Activated T-cell treated with anti-CD3 and anti-CD28 coated beads, Interleukin-2, amount 50 U/mL, for 4 hours (primary cell): ENCODE measurements at regions not wholly inside any gene's neighbourhood (a gene's known extent, or its start where the extent isn't known, plus 50 kb on each side); places are given as distances from the start of the nearest gene placed in this dataset.

Experiments used
- ATAC-seq, 2 donors: fragments of 200-7000 bp; cut with Tn5 transposase; one replicate each; pipeline ENCODE4 v1.10.0; 2021
- DNase-seq: peaks from one replicate; pipeline ENCODE4 v3.0.0-alpha.2; 2020
- H3K27me3 Mint-ChIP-seq: one replicate; pipeline ENCODE4 v1.8.0; 2021; ENCODE audit warnings: low read depth, mixed read lengths
- H3K36me3 Mint-ChIP-seq: one replicate; pipeline ENCODE4 v1.8.0; 2022; ENCODE audit warnings: mixed read lengths; ENCODE audit not compliant: insufficient read depth
- H3K4me1 Mint-ChIP-seq: one replicate; pipeline ENCODE4 v1.8.0; 2021; ENCODE audit warnings: low read depth, mixed read lengths
- H3K4me3 Mint-ChIP-seq: one replicate; pipeline ENCODE4 v1.8.0; 2021; ENCODE audit warnings: mild to moderate bottlenecking, moderate library complexity, mixed read lengths
- H3K9me3 Mint-ChIP-seq: one replicate; pipeline ENCODE4 v1.8.0; 2021; ENCODE audit warnings: mixed read lengths

DNA sequence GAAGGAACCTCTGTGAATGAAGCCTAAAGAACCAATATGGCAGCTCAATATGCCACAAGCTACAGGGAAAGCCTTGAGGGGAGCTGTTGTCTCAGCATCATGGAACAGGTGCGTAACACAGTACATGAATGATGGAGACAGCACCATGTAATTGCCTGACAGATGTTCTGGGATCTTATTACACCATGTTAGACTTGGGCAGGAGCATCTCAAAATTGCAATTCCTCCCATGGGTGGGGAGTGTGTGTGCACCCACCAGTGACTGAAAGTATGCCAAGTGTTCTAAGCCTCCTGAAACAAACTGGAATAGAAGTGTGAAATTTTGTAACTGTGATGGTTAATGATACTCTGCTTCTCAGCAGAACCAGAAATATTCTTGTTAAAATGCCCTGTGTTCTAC, 151.0 kb upstream of the SRRM4 start:
- H3K27me3 Mint-ChIP-seq: peaks cover 2% of the 10 kb centered on the region
- no peaks in the 10 kb centered on the region for H3K4me1 Mint-ChIP-seq
- peaks cover 7% of the 10 kb centered on the region for H3K9me3 Mint-ChIP-seq
- H3K4me3 Mint-ChIP-seq: no peak overlapping the region
- no peaks in the 10 kb centered on the region for H3K36me3 Mint-ChIP-seq
- DNase-seq (no peak), ATAC-seq (no peak)

DNA sequence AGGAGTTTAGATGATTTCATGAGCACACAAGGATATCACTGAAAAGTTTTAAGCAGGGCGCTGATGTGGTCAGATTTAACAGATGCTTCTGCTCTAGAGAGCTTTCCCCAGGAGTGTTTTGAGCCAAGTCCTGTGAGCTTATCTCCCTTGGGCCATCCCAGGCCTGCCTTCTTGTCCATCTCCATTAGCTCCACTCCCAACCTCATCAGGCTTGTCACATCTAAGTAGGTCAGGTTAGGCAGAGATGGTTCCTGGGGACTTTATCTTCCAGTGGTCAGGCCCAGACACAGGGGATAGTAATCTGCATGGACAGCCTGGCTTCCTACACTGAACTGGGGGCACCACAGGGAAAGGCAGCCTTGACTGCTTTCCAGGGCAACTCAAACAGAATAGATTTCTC, 145.4 kb upstream of the SRRM4 start:
- H3K4me3 Mint-ChIP-seq: no peak overlapping the region
- peaks cover 2% of the 10 kb centered on the region for H3K27me3 Mint-ChIP-seq
- H3K9me3 Mint-ChIP-seq: peaks cover 4% of the 10 kb centered on the region
- no peaks in the 10 kb centered on the region for H3K4me1 Mint-ChIP-seq
- H3K36me3 Mint-ChIP-seq: no peaks in the 10 kb centered on the region
- DNase-seq (no peak), ATAC-seq (no peak)

DNA sequence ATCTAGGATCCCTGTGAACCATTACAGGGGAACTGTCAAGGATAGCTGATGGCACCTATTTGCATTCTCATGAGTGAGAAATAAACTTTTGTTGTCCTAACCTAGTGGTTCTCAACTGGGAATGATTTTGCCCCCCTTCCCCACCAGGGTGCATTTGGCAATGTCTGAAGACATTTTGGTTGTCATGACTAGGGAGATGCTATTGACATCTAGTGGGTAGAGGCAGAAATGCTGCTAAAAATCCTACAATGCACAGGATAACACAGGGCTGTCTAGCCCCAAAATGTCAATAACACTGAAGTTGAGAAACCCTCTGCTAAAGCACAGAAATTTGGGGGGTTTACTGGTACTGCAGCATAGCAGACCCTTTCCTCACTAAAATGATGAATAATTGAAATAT, 140.9 kb upstream of the SRRM4 start:
- Mint-ChIP-seq H3K36me3 (no peaks in the 10 kb centered on the region), H3K27me3 (no peaks in the 10 kb centered on the region), H3K9me3 (no peaks in the 10 kb centered on the region), H3K4me3 (no peak overlapping the region), H3K4me1 (no peaks in the 10 kb centered on the region)
- no peak for ATAC-seq
- DNase-seq: no peak

DNA sequence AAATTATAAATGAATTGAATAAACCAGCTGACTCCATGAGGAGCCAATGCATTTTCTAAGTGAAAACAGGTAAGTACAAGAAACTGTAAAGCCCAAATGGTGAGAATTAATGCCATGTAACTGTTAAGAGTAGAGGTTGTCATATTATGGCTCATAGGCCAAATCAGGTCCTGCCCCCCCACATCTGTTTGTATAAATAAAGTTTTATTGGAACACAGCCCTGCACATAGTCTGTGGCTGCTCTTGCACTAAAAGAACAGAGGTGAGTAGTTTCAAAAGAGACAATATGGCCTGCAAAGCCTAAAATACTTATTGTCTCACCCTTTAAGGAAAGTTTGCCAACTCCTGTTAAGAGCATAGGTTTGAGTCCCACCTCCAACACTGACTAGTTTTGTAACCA, 140.5 kb upstream of the SRRM4 start:
- ATAC-seq (no peak), DNase-seq (no peak)
- no peaks in the 10 kb centered on the region for H3K27me3 Mint-ChIP-seq
- no peaks in the 10 kb centered on the region for H3K4me1 Mint-ChIP-seq
- H3K36me3 Mint-ChIP-seq: no peaks in the 10 kb centered on the region
- H3K9me3 Mint-ChIP-seq: no peaks in the 10 kb centered on the region
- no peak overlapping the region for H3K4me3 Mint-ChIP-seq

DNA sequence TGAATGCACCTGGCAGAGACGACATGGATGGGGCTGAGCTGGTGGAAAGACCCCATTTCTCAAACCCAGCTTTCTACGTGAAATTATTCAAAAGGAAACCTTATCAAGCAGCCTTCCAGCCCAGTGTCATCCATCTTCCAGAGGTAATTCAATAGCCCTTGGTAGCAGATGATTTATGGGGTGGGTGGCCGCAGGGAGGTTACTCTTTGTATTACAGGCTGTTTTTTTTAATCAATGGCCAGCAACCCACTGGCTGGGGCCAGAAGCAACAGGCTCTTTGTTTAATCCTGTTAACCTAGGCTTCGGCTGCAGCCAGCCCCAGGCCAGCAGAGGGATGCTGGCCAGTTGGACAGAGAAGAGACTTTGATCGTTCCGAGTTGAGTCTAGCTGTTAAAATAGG, 139.8 kb upstream of the SRRM4 start:
- H3K4me1 Mint-ChIP-seq: no peaks in the 10 kb centered on the region
- ATAC-seq (no peak), DNase-seq (no peak)
- no peaks in the 10 kb centered on the region for H3K9me3 Mint-ChIP-seq
- no peaks in the 10 kb centered on the region for H3K27me3 Mint-ChIP-seq
- no peak overlapping the region for H3K4me3 Mint-ChIP-seq
- no peaks in the 10 kb centered on the region for H3K36me3 Mint-ChIP-seq

DNA sequence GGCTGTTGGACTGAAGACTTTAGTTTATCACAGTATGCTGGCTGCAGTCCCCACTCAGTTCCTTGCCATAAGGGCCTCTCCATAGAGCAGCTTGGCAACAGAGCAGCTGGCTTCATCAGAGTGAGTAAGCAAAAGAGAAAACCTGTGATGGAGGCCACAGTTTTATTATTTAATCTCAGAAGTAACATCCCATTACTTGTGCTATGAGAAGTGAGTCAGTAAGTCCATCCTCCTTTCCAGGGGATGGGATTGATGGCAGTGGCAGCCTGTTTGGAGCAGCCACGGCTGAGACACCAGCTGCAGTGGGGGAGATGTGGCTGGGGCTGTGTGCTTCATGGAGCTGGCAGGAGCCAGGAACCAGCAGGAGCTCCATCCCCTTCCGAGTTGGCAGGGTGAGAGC, 138.5 kb upstream of the SRRM4 start:
- DNase-seq (no peak), ATAC-seq (no peak)
- H3K4me3 Mint-ChIP-seq: no peak overlapping the region
- no peaks in the 10 kb centered on the region for H3K9me3 Mint-ChIP-seq
- H3K27me3 Mint-ChIP-seq: no peaks in the 10 kb centered on the region
- H3K36me3 Mint-ChIP-seq: no peaks in the 10 kb centered on the region
- no peaks in the 10 kb centered on the region for H3K4me1 Mint-ChIP-seq

DNA sequence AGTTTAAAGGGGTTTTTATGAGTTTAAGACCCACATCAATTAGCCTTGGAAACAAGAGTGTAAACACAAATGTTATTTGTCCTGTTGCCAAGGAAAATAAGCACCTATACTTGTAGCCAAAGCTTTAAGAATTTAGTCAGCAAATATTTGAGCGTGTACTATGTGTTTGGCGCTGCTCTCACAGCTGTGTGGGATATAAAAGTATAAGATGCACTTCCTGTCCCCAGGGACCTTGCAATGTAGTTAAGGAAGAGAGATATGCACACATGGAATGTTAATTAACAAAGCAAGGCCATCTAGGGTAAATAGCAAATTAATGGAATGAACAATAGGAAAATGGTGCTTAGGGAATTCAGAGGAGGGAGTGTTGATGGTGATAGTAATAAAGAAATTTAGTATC, 134.9 kb upstream of the SRRM4 start:
- H3K36me3 Mint-ChIP-seq: no peaks in the 10 kb centered on the region
- DNase-seq: no peak
- ATAC-seq: no peak
- no peaks in the 10 kb centered on the region for H3K27me3 Mint-ChIP-seq
- no peak overlapping the region for H3K4me3 Mint-ChIP-seq
- H3K4me1 Mint-ChIP-seq: no peaks in the 10 kb centered on the region
- no peaks in the 10 kb centered on the region for H3K9me3 Mint-ChIP-seq

DNA sequence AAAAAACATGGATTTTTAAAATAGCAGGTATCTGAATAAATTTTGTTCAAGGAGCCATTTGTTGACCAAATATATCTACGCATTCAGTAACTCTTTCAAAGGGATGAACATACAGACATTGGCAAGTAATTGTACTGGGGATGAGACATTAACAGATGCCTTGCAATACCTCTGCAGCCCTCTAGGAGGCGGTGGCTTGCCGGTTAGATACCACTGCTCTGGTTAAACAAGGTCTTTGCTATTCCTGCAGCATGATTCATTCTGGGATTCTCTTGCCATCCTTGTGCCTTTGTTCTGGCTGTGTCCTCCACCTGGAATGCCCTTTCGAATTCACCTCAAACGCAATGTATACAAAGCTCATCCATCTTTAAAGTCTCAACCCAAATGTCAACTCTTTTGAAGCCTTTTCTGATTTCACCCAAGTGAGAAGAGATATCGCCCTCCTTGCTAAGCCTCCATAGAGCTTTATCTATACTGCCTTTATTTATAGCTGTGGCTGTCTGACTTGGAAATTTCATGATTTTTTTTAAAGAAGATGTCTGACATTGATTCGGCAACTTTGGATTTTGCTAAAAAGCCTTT, 131.0 kb upstream of the SRRM4 start:
- Mint-ChIP-seq H3K4me1 (no peaks in the 10 kb centered on the region), H3K36me3 (no peaks in the 10 kb centered on the region), H3K27me3 (peaks cover 2% of the 10 kb centered on the region), H3K9me3 (peaks cover 5% of the 10 kb centered on the region), H3K4me3 (no peak overlapping the region)
- ATAC-seq: no peak
- no peak for DNase-seq

DNA sequence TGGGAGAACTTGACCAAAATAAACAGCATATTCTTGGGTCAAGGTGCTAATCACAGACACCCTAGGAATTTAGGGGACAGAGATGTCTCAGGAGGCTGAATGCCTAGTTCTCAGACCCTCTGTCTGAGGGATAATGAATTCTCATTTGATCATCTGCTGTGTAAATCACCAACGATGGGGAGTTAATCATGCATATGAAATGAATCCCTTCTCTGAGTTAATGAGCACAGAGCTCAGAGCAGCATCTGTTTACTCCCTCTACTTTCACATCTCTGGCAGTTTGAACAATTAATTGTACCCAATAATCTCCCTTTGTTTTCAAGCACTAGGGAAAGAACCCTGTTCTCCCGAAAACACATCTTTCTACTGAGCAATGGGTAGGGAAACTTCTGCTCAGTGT, 129.4 kb upstream of the SRRM4 start:
- Mint-ChIP-seq H3K4me1 (no peaks in the 10 kb centered on the region), H3K9me3 (peaks cover 5% of the 10 kb centered on the region), H3K36me3 (no peaks in the 10 kb centered on the region), H3K4me3 (no peak overlapping the region), H3K27me3 (peaks cover 2% of the 10 kb centered on the region)
- DNase-seq (no peak), ATAC-seq (no peak)

DNA sequence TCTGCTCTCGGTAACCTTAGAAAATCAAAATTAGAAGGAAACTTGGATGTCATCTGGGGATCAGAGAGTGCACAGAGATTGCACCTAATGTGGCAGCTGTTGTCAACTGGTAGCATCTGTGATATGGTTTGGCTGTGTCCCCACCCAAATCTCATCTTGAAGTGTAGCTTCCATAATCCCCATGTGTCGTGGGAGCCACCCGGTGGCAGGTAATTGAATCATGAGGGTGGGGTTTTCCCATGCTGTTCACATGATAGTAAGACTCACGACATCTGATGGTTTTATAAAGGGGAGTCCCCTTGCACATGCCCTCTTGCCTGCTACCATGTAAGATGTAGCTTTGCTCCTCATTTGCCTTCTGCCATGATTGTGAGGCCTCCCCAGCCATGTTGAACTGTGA, 127.7 kb upstream of the SRRM4 start:
- H3K9me3 Mint-ChIP-seq: peaks cover 5% of the 10 kb centered on the region
- no peak for DNase-seq
- H3K4me3 Mint-ChIP-seq: no peak overlapping the region
- H3K4me1 Mint-ChIP-seq: no peaks in the 10 kb centered on the region
- peaks cover 5% of the 10 kb centered on the region for H3K27me3 Mint-ChIP-seq
- ATAC-seq: no peak
- H3K36me3 Mint-ChIP-seq: no peaks in the 10 kb centered on the region

DNA sequence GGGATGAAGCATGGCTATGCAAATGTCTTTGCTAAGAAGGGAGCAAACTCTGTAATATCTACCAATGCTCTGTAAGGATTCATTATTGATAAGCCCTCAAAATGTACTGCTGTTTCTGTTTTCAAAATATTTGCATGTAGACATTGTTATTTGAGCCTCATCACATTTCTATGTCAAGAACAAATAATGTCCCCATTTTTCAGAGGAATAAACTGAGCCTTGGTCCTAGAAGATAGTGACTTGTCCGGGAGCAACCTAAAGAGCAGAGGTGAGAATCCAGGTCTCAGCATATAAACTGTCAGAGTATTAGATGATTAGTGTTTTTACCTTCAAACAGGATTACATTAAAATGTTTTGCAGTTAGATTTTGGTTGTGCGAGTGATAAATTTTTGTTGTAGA, 125.5 kb upstream of the SRRM4 start:
- ATAC-seq (no peak), DNase-seq (no peak)
- H3K36me3 Mint-ChIP-seq: no peaks in the 10 kb centered on the region
- no peak overlapping the region for H3K4me3 Mint-ChIP-seq
- H3K4me1 Mint-ChIP-seq: no peaks in the 10 kb centered on the region
- H3K9me3 Mint-ChIP-seq: peaks cover 5% of the 10 kb centered on the region
- peaks cover 6% of the 10 kb centered on the region for H3K27me3 Mint-ChIP-seq

DNA sequence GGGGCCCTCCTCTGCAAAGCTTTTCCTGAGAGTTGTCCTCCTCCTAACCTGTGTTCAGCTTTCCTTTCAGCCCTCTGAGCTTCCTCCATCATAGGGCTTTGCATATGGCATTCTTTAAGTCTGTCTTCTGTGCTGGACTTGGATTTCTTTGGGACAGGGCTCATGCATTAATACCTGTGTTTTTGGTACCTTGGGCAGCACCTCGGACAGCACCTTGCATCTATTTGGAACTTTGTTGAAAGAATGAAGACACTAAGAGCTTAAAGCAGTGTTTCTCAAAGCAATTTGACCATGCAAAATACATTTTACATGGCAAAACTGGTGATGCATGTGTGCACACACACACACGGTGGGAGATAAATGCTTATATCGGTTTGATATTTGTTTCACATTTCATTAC, 115.0 kb upstream of the SRRM4 start:
- DNase-seq: no peak
- no peak for ATAC-seq
- H3K9me3 Mint-ChIP-seq: no peaks in the 10 kb centered on the region
- no peaks in the 10 kb centered on the region for H3K36me3 Mint-ChIP-seq
- peaks cover 5% of the 10 kb centered on the region for H3K27me3 Mint-ChIP-seq
- H3K4me1 Mint-ChIP-seq: no peaks in the 10 kb centered on the region
- no peak overlapping the region for H3K4me3 Mint-ChIP-seq

DNA sequence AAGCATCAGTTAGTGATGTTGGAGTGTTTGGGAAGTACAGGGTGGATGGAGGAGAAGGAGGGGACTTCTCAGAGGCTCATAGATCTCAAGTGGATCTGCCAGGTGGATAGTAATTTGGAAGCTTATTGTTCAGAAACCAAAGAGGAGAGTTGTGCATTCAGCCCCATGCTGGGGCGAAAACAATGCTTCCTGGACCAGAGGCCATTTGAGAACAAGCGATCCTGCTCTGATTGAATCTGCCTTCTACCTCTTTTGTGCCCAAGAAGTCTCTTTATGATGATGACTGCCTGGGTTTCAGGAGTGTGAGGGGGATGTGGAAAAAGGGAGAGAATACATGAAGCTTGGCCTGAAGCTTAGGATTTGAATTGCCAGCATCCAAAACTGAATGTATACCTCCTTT, 110.8 kb upstream of the SRRM4 start:
- no peak overlapping the region for H3K4me3 Mint-ChIP-seq

DNA sequence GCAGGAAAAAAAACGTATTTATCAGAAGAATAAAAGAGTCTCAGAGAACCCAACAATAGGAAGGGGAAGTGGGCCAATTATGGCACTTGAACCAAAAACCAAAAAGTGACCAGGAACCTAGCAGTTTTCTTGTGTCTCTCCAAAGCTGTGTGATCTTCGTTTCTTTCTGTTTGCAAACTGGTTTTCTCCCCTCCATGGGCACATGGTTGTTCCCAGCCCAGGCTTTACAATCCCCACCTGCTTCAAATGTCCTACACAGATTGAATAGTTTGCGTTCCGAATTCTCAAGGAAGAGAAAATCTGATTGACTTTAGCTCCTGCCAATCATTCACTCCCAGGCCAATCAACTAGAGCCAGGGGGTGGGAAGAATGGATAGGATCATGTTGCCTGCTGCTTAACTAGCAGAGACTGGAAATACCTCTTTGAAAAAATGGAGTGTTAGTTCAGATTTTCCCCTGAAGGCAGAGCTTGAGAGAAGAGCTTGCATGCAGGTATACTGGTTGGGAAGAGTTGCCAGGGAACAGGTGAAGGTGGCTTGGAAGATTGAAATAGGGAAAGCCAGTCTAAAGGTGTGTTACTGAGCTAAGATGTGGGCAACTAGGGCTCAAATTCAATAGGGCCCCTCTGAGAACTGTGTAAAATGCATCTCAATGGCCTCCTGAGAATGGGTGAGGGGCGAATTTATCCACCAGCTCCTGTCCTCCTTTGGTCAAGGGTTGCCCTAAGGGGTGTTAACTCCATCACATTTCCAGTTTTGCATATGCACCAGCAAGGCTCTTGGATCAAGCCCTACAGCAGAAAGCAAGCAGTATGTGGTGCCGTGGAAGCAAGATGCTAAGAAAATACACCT, 106.4 kb upstream of the SRRM4 start:
- no peak for ATAC-seq
- H3K4me1 Mint-ChIP-seq: no peaks in the 10 kb centered on the region

More for the DNA sequence above, 110.8 kb upstream of the SRRM4 start:
- DNase-seq (no peak), ATAC-seq (no peak)
- Mint-ChIP-seq H3K9me3 (no peaks in the 10 kb centered on the region), H3K36me3 (no peaks in the 10 kb centered on the region), H3K4me1 (no peaks in the 10 kb centered on the region), H3K27me3 (peaks cover 5% of the 10 kb centered on the region)

DNA sequence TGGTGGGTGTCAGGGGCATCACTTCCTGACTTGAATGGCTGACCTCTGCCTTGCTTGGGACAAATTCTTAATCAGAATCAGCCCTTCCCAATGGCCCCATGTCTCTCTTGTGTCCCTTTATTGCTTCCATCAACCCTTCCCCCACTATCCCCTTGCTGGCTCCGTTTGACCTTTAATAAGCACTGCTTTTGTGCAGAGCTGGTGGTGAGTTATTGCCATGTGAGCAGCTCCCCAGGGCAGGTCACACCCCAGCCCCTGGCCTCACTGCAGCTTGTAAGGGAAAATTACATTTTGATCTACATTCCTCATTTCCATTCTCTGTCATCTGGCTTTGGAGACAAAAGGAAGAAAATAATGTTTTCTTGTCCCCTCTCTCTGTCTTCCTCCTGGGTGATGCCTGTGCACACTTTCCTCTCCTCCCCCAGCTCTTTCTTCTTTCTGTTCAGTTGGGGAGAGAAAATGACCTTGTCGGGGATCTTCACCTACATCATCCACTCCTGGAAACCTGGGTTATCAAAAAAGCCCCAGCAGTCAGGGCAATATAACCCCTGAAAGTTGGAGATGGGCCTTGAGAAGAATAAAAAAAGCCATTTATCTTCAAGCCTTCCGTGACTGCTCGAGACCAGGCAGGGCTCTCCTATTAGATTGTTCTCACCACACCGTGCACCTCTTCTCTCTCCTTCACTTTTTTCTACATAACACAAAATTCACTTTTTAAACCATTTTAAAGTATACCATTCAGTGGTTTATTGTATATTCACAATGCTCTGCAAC, 100.4 kb upstream of the SRRM4 start:
- ATAC-seq: no peak
- Mint-ChIP-seq H3K4me1 (no peaks in the 10 kb centered on the region), H3K36me3 (no peaks in the 10 kb centered on the region), H3K9me3 (peaks cover 4% of the 10 kb centered on the region), H3K4me3 (no peak overlapping the region), H3K27me3 (peaks cover 6% of the 10 kb centered on the region)
- DNase-seq: no peak

More for the DNA sequence above, 106.4 kb upstream of the SRRM4 start:
- Mint-ChIP-seq H3K27me3 (peaks cover 3% of the 10 kb centered on the region), H3K9me3 (no peaks in the 10 kb centered on the region), H3K4me3 (no peak overlapping the region), H3K36me3 (no peaks in the 10 kb centered on the region)
- DNase-seq: no peak
